ENCODE measurements at regions not wholly inside any gene's neighbourhood (a gene's known extent, or its start where the extent isn't known, plus 50 kb on each side); places are given as distances from the start of the nearest gene placed in this dataset.

- no peak for TF ChIP-seq CTCF (IDR thresholded peaks at IDR 0.05)
- no peak for TF ChIP-seq POLR2AphosphoS5 (IDR thresholded peaks at IDR 0.05; ENCODE audit: insufficient read depth in 1 of 2, low read depth in 1 of 2)
- TF ChIP-seq POLR2A (IDR thresholded peaks at IDR 0.05) = no peak
Observed at GRCh38 chr1:199161766-199162303, 523.0 kb downstream of the PTPRC start.

Measured in vagina (tissue), 2 donors.